ENCODE measurements at regions not wholly inside any gene's neighbourhood (a gene's known extent, or its start where the extent isn't known, plus 50 kb on each side); places are given as distances from the start of the nearest gene placed in this dataset.

DNA sequence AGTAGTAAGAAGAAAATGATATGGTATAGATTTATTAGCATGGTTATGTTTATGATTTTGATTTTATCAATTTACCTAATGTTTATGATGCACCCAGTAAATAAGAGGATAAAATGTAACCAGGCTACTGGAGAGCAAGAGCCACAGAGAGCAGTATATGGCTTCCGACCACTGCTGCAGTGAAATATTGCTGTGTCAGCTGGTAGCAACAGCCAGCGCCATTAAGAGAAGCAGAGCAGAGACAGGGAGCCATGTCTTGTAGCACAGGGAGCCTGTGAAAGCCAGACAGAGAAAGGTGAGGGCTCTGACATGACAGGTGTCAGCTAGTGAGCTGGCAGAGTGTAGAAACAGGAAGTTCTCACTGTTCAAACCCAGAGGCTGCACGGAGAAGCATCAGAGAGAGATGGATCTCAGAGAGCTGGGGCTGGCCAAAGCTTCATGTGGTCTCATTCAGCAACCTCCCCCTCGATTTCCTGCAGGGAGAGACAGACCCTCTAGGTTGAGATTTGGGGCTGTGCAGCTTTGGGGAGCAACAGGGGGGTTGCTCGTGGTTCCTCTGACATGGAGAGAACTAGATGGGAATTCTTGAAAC, 202.1 kb downstream of the MED10 start (continued):
- no peak for TF ChIP-seq TEAD4 (IDR thresholded peaks at IDR 0.05; ENCODE audit: low read depth, low read length)
- no peak for TF ChIP-seq CBX5 (IDR thresholded peaks at IDR 0.05; ENCODE audit: low read depth, low read length)
- TF ChIP-seq SIN3A (conservative IDR thresholded peaks at IDR 0.05 in 1 of 2, IDR thresholded peaks at IDR 0.05 in 1 of 2; ENCODE audit: low read depth in 1 of 2, low read length in 2 of 2), result no peak
- no peak for TF ChIP-seq CREB1 (IDR thresholded peaks at IDR 0.05)
- TF ChIP-seq, protein P1, sequence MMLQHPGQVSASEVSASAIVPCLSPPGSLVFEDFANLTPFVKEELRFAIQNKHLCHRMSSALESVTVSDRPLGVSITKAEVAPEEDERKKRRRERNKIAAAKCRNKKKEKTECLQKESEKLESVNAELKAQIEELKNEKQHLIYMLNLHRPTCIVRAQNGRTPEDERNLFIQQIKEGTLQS (IDR thresholded peaks at IDR 0.05; ENCODE audit: insufficient read depth, low read depth, low read length), result no peak

Measured in H1 (cell line).